ENCODE measurements at regions not wholly inside any gene's neighbourhood (a gene's known extent, or its start where the extent isn't known, plus 50 kb on each side); places are given as distances from the start of the nearest gene placed in this dataset.

GRCh38 chr10:30114401-30114800 lies 55.0 kb upstream of the JCAD start:
- TF ChIP-seq, protein P1, sequence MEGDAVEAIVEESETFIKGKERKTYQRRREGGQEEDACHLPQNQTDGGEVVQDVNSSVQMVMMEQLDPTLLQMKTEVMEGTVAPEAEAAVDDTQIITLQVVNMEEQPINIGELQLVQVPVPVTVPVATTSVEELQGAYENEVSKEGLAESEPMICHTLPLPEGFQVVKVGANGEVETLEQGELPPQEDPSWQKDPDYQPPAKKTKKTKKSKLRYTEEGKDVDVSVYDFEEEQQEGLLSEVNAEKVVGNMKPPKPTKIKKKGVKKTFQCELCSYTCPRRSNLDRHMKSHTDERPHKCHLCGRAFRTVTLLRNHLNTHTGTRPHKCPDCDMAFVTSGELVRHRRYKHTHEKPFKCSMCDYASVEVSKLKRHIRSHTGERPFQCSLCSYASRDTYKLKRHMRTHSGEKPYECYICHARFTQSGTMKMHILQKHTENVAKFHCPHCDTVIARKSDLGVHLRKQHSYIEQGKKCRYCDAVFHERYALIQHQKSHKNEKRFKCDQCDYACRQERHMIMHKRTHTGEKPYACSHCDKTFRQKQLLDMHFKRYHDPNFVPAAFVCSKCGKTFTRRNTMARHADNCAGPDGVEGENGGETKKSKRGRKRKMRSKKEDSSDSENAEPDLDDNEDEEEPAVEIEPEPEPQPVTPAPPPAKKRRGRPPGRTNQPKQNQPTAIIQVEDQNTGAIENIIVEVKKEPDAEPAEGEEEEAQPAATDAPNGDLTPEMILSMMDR (conservative IDR thresholded peaks at IDR 0.05; ENCODE audit: low read length): no peak
- no peak for TF ChIP-seq EZH2phosphoT487 (IDR thresholded peaks at IDR 0.05; ENCODE audit: borderline replicate concordance, low read depth, low read length)
